ENCODE measurements at regions not wholly inside any gene's neighbourhood (a gene's known extent, or its start where the extent isn't known, plus 50 kb on each side); places are given as distances from the start of the nearest gene placed in this dataset.

DNA sequence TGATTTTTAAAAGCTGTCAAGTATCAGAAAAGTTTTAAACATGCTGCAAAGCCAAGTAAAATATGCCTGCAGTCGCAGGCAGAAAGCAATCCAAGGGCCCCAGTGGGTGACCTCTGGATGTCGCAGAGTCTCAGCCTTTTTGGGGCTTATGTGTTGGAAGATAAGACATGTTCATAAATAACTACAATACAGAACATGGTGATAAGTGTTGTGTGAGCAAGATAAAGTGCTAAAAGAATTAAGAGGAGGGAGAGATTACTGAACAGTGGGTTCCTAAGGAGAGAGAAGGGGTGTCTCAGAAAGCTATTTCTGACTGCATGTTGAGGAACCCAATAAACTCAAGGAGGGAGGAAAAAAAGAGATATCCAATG, 78.9 kb upstream of the ADRB2 start:
- Histone ChIP-seq H3K27me3 (ENCODE audit: control insufficient read depth in 4 of 4, insufficient read depth in 4 of 4, low read length in 3 of 4) (no peaks in the 10 kb centered on the region), H3K4me3 (ENCODE audit: low read depth in 1 of 3, low read length in 3 of 3) (no peak overlapping the region), H3K9ac (ENCODE audit: low read depth in 1 of 2, low read length in 2 of 2) (no peak overlapping the region), H3K9me3 (ENCODE audit: control insufficient read depth in 4 of 4, low read length in 3 of 4) (no peaks in the 10 kb centered on the region), H3K36me3 (ENCODE audit: control insufficient read depth in 4 of 4, insufficient read depth in 3 of 4, low read depth in 1 of 4, low read length in 3 of 4) (no peaks in the 10 kb centered on the region), H3K4me1 (ENCODE audit: control insufficient read depth in 4 of 4, insufficient read depth in 4 of 4, low read length in 3 of 4) (peaks cover 0 to 3% (median under 1%) of the 10 kb centered on the region in 4 donors), H3K27ac (ENCODE audit: low read depth in 1 of 2, low read length in 2 of 2) (no peak overlapping the region)
- no peak for DNase-seq (ENCODE audit: low spot score)
- TF ChIP-seq TAF1 (conservative IDR thresholded peaks at IDR 0.05) (no peak), GABPA (IDR thresholded peaks at IDR 0.05 in 1 of 2, conservative IDR thresholded peaks at IDR 0.05 in 1 of 2) (no peak), REST (IDR thresholded peaks at IDR 0.05) (no peak), JUND (IDR thresholded peaks at IDR 0.05) (no peak)
- 74% methylated on average over 2 of the region's 2 CpGs for WGBS

GRCh38 chr5:148748702-148749392, 77.6 kb upstream of the ADRB2 start:
- peaks cover 0 to 3% (median under 1%) of the 10 kb centered on the region in 4 donors for H3K4me1 ChIP-seq (ENCODE audit: control insufficient read depth in 4 of 4, insufficient read depth in 4 of 4, low read length in 3 of 4)
- H3K4me3 ChIP-seq (ENCODE audit: low read depth in 1 of 3, low read length in 3 of 3), result no peak overlapping the region
- no peak overlapping the region for H3K9ac ChIP-seq (ENCODE audit: low read depth in 1 of 2, low read length in 2 of 2)
- H3K36me3 ChIP-seq (ENCODE audit: control insufficient read depth in 4 of 4, insufficient read depth in 3 of 4, low read depth in 1 of 4, low read length in 3 of 4), result no peaks in the 10 kb centered on the region
- no peak for DNase-seq (ENCODE audit: low spot score)
- 85% methylated on average over 4 of the region's 4 CpGs for WGBS
- H3K27me3 ChIP-seq (ENCODE audit: control insufficient read depth in 4 of 4, insufficient read depth in 4 of 4, low read length in 3 of 4), result no peaks in the 10 kb centered on the region
- no peaks in the 10 kb centered on the region for H3K9me3 ChIP-seq (ENCODE audit: control insufficient read depth in 4 of 4, low read length in 3 of 4)
- TF ChIP-seq NR2F2 (IDR thresholded peaks at IDR 0.05) (no peak), TAF1 (conservative IDR thresholded peaks at IDR 0.05) (no peak), FOXA1 (IDR thresholded peaks at IDR 0.05) (no peak), HNF4A (conservative IDR thresholded peaks at IDR 0.05) (no peak), REST (IDR thresholded peaks at IDR 0.05) (no peak), EGR1 (IDR thresholded peaks at IDR 0.05; ENCODE audit: low read depth in 2 of 2) (no peak), YY1 (IDR thresholded peaks at IDR 0.05) (no peak)
- TF ChIP-seq, protein P1, sequence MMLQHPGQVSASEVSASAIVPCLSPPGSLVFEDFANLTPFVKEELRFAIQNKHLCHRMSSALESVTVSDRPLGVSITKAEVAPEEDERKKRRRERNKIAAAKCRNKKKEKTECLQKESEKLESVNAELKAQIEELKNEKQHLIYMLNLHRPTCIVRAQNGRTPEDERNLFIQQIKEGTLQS (IDR thresholded peaks at IDR 0.05), result no peak
- TF ChIP-seq, protein P2, sequence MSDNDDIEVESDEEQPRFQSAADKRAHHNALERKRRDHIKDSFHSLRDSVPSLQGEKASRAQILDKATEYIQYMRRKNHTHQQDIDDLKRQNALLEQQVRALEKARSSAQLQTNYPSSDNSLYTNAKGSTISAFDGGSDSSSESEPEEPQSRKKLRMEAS (IDR thresholded peaks at IDR 0.05), result no peak
- H3K27ac ChIP-seq (ENCODE audit: low read depth in 1 of 2, low read length in 2 of 2), result no peak overlapping the region

Measured in liver (tissue), 7 donors.